GM23248 (cell line): ENCODE measurements at regions not wholly inside any gene's neighbourhood (a gene's known extent, or its start where the extent isn't known, plus 50 kb on each side); places are given as distances from the start of the nearest gene placed in this dataset.

Experiments used
- DNase-seq: peaks from one replicate; pipeline ENCODE4 v3.0.0-alpha.2; 2015
- H2AFZ ChIP-seq: fragments of 200-600 bp; sonication (generic); 2 replicates; pipeline ENCODE4 v1.6.1; 2016; ENCODE audit warnings: antibody characterized with exemption
- H3F3A ChIP-seq: fragments of 200-600 bp; sonication (generic); 2 replicates; pipeline ENCODE4 v1.6.1; 2016; ENCODE audit warnings: mild to moderate bottlenecking, antibody characterized with exemption, mixed run types; ENCODE audit not compliant: insufficient read depth
- H3K27ac ChIP-seq: fragments of 200-600 bp; sonication (generic); 2 replicates; pipeline ENCODE4 v1.5.1; 2016; ENCODE audit warnings: mild to moderate bottlenecking
- H3K27me3 ChIP-seq: fragments of 200-600 bp; sonication (generic); replicated peaks from 2 replicates; pipeline ENCODE4 v1.6.1; 2016; ENCODE audit warnings: mild to moderate bottlenecking; ENCODE audit not compliant: insufficient read depth
- H3K36me3 ChIP-seq: fragments of 200-600 bp; sonication (generic); 2 replicates; pipeline ENCODE4 v1.6.1; 2016; ENCODE audit warnings: low read depth, mild to moderate bottlenecking
- H3K4me1 ChIP-seq: fragments of 200-600 bp; sonication (generic); 2 replicates; pipeline ENCODE4 v1.6.1; 2016; ENCODE audit warnings: mild to moderate bottlenecking; ENCODE audit not compliant: insufficient read depth
- H3K4me2 ChIP-seq: fragments of 200-600 bp; sonication (generic); one replicate; pipeline ENCODE4 v1.6.1; 2016; ENCODE audit warnings: mild to moderate bottlenecking; ENCODE audit not compliant: unreplicated experiment
- H3K4me3 ChIP-seq: fragments of 200-600 bp; sonication (generic); 2 replicates; pipeline ENCODE4 v1.5.1; 2016; ENCODE audit warnings: mild to moderate bottlenecking
- H3K79me2 ChIP-seq: fragments of 200-600 bp; sonication (generic); 2 replicates; pipeline ENCODE4 v1.6.1; 2016; ENCODE audit warnings: mild to moderate bottlenecking; ENCODE audit not compliant: insufficient read depth
- H3K9ac ChIP-seq: fragments of 200-600 bp; sonication (generic); 2 replicates; pipeline ENCODE4 v1.6.1; 2016; ENCODE audit warnings: mild to moderate bottlenecking
- H3K9me2 ChIP-seq: fragments of 200-600 bp; sonication (generic); 2 replicates; pipeline ENCODE4 v1.6.1; 2016; ENCODE audit warnings: mixed run types, mild to moderate bottlenecking, moderate library complexity; ENCODE audit not compliant: insufficient read depth
- H3K9me3 ChIP-seq: fragments of 200-600 bp; sonication (generic); one replicate; pipeline ENCODE4 v1.6.1; 2017; ENCODE audit warnings: low read depth
- H4K20me1 ChIP-seq: fragments of 200-600 bp; sonication (generic); 2 replicates; pipeline ENCODE4 v1.6.0; 2016; ENCODE audit not compliant: insufficient read depth
- EZH2 ChIP-seq: fragments of 200-600 bp; sonication (generic); IDR thresholded peaks from 2 replicates; pipeline ENCODE4 v1.6.1; 2018; ENCODE audit warnings: antibody characterized with exemption, mild to moderate bottlenecking; ENCODE audit not compliant: insufficient read depth, poor library complexity, severe bottlenecking
- EZH2phosphoT487 ChIP-seq: fragments of 200-600 bp; sonication (generic); IDR thresholded peaks from 2 replicates; pipeline ENCODE4 v1.6.1; 2018; ENCODE audit warnings: antibody characterized with exemption, moderate library complexity, mild to moderate bottlenecking, low read depth; ENCODE audit not compliant: insufficient read depth
- WGBS, 2 experiments: methylation state at CpG; one replicate each; pipeline ENCODE4 v1.1.6; 2015 to 2017; ENCODE audit warnings: low lambda C conversion rate in 2 of 2, low coverage in 1 of 2; ENCODE audit errors: missing lambda C conversion rate in 2 of 2; 5-methylcytosine and 5-hydroxymethylcytosine counted together
- in situ Hi-C: fragments of 300-500 bp; cut with MboI; formaldehyde crosslinking; loops from 2 replicates; pipeline ENCODE4 v1.15.0; 2020

DNA sequence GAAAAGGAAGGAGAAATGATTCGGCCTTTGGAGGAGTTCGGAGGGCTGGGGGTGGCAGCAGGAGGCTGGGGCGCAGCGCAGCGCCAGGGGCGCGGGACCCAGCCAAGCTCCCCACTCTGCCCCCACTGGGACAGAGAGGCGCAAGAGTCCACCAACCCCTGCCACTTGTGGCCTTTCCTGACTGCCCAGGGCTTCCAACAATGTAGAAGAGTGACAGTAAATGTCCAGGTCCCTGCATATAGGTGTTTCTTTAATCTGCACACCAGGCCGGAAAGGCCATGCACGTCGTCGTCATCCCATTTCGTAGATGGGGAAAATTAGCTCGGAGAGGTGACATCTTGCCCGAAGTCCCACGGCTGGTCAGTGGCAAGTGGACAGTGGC is 96.6 kb downstream of the INHBB start:
- Histone ChIP-seq H3K9ac (no peak overlapping the region), H3K27ac (no peak overlapping the region), H3K4me2 (peak overlapping the region; percentile 74), H2AFZ (peak overlapping the region; percentile 18; the same call in 1 of the 2 replicates), H3K27me3 (peaks cover 21% of the 10 kb centered on the region; the same call in 1 of the 2 replicates), H3K4me1 (0 out of 2 replicates have a peak, but pooled peaks cover 9% of the 10 kb centered on the region), H3F3A (no peaks in the 10 kb centered on the region), H3K79me2 (no peaks in the 10 kb centered on the region), H3K36me3 (no peaks in the 10 kb centered on the region), H4K20me1 (no peaks in the 10 kb centered on the region), H3K9me3 (no peaks in the 10 kb centered on the region), H3K4me3 (peak overlapping the region; percentile 57), H3K9me2 (no peaks in the 10 kb centered on the region)
- 45 to 63% methylated on average over 16 of the region's 16 CpGs for WGBS, 2 experiments
- DNase-seq: no peak
- in situ Hi-C loops: no loop called here
- TF ChIP-seq EZH2phosphoT487 (no peak), EZH2 (peak; percentile 44)

DNA sequence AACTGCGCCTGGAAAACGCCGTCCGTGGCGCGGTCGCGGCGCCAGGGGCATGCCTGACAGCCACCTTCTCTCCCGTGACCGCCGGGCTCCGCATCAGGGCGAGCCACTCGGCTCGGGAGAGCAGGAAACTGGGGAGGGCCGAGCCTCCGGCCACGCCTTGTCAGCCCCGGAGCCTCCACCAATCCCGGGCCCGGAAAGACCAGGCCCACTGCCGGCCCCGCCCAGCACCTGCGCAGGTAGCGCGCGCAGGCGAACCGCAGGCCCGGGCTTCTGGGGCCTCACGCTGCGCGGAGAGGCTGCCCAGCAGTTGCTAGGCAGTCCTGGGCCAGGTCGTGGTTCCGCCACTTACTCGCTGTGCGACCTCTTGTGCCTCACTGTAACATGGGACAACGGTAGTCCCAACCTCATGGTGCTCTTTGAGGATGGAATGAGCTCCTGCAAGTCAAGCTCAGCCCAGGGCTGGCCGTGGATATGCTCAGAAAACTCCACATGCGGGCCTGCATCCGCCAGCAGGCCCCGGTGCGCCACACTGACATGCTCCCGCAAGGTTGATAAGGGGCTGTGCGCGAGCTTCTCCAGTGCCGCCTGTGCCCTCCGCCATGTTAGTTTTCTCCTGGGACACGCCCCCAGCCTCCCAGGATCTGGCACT is 97.1 kb downstream of the INHBB start:
- H3K9me3 ChIP-seq: no peaks in the 10 kb centered on the region
- H3K9ac ChIP-seq: no peak overlapping the region
- 60 to 61% methylated on average over 37 to 50 of the region's 50 CpGs for WGBS, 2 experiments
- in situ Hi-C loops: no loop called here
- TF ChIP-seq EZH2phosphoT487 (no peak), EZH2 (no peak)
- no peak overlapping the region for H3K27ac ChIP-seq
- H3F3A ChIP-seq: no peaks in the 10 kb centered on the region
- no peaks in the 10 kb centered on the region for H3K79me2 ChIP-seq
- H3K4me2 ChIP-seq: peak overlapping the region; percentile 74
- no peaks in the 10 kb centered on the region for H4K20me1 ChIP-seq
- peaks cover 21% of the 10 kb centered on the region; the same call in 1 of the 2 replicates for H3K27me3 ChIP-seq
- no peaks in the 10 kb centered on the region for H3K9me2 ChIP-seq
- H3K4me1 ChIP-seq: 0 out of 2 replicates have a peak, but pooled peaks cover 9% of the 10 kb centered on the region
- DNase-seq: peak; percentile 6
- no peak overlapping the region for H2AFZ ChIP-seq
- H3K4me3 ChIP-seq: peak overlapping the region; percentile 57; the same call in 1 of the 2 replicates
- H3K36me3 ChIP-seq: no peaks in the 10 kb centered on the region

DNA sequence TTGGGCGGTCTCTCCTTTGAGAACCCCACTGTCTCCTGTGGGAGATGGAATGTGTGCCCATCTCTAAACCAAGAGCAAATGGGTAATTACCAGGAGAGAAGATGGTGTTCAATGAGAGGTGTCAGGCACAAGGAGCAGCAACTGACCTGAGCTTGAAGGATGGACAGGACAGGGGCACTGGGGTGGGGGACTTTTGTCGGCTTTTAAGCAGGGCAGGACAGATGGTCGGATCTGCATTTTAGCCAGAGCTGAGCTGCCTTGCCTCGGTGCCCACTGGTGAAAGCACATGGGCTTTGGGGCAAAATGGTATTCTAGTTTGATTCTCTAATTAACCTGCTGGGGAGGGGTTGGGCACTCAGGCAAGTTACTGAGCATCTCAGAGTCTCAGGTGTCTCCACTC is 98.0 kb downstream of the INHBB start:
- WGBS, 2 experiments: 46 to 51% methylated on average over 4 of the region's 4 CpGs
- Histone ChIP-seq H3K4me1 (0 out of 2 replicates have a peak, but pooled peaks cover 9% of the 10 kb centered on the region), H3K9me2 (no peaks in the 10 kb centered on the region), H3K27ac (no peak overlapping the region), H3K4me2 (no peak overlapping the region), H3K9me3 (no peaks in the 10 kb centered on the region), H2AFZ (no peak overlapping the region), H3K27me3 (peaks cover 21% of the 10 kb centered on the region; the same call in 1 of the 2 replicates), H4K20me1 (no peaks in the 10 kb centered on the region), H3K79me2 (no peaks in the 10 kb centered on the region), H3K9ac (no peak overlapping the region), H3K36me3 (no peaks in the 10 kb centered on the region), H3K4me3 (no peak overlapping the region), H3F3A (no peaks in the 10 kb centered on the region)
- in situ Hi-C loops: no loop called here
- TF ChIP-seq EZH2phosphoT487: no peak
- no peak for TF ChIP-seq EZH2
- no peak for DNase-seq

DNA sequence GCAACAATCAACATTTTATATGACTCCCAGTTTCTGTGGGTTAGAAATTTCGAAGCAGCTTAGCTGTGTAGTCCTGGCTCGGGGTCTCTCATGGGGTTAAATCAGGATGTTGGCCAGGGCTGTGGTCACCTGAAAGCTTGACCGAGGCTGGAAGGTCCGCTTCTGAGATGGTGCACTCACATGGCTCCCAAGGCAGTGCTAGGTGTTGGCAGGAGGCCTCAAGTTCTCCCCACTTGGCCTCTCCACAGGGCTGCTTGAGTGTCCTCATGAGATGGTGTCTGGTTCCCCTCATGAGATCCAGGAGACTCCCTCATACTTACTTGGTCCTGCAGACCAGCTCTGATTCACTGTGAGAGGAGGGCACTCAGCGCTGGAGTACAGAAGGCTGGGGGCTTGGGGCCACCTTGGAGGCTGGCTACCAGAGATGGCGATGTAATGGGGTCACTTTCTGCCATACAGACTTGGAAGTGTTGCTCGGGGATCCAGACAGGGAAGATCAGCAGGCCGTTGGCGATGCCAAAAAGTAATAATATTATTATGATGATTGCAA is 98.8 kb downstream of the INHBB start:
- no peaks in the 10 kb centered on the region for H3K9me2 ChIP-seq
- H3K27ac ChIP-seq: no peak overlapping the region
- H3K36me3 ChIP-seq: no peaks in the 10 kb centered on the region
- DNase-seq: no peak
- peaks cover 21% of the 10 kb centered on the region; the same call in 1 of the 2 replicates for H3K27me3 ChIP-seq
- H3K79me2 ChIP-seq: no peaks in the 10 kb centered on the region
- no peak for TF ChIP-seq EZH2
- no peak for TF ChIP-seq EZH2phosphoT487
- H3F3A ChIP-seq: no peaks in the 10 kb centered on the region
- H3K9me3 ChIP-seq: no peaks in the 10 kb centered on the region
- no peaks in the 10 kb centered on the region for H4K20me1 ChIP-seq
- no peak overlapping the region for H3K4me3 ChIP-seq
- no peak overlapping the region for H3K4me2 ChIP-seq
- H2AFZ ChIP-seq: no peak overlapping the region
- H3K4me1 ChIP-seq: 0 out of 2 replicates have a peak, but pooled peaks cover 9% of the 10 kb centered on the region
- in situ Hi-C loops: no loop called here
- WGBS, 2 experiments: 81 to 86% methylated on average over 9 of the region's 9 CpGs
- H3K9ac ChIP-seq: no peak overlapping the region
